ENCODE measurements at regions not wholly inside any gene's neighbourhood (a gene's known extent, or its start where the extent isn't known, plus 50 kb on each side); places are given as distances from the start of the nearest gene placed in this dataset.

DNA sequence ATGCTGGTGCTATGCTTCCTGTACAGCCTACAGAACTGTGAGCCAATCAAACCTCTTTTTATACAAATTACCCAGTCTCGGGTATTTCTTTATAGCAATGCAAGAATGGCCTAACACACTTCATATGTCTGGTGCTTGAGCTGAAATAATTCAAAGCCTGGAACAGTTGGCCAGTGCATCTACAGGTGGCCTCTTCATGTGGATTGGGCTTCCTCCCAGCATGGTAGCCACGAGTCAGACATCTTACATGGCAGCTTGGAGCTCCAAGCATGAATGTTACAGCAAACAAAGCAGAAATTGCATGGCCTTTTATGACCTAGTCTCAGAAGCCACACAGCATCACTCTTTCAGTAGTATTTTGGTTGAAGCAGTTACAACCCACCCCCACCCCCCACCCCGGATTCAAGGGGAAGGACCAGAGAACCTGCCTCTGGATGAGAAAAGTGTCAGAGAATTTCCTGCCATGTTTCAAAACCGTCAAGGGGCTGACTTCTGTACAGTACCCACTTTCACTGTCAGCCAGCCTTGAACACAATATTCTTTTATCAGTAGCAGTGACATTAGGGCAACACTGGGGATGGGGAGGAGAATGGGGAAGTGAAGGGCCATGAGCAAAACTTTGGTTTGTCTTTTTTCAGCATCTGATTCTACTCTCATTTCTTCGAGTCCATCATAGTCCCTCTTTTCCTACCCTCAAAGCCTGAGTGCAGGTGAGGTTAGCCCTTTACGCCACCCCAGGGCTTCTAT, 368.7 kb downstream of the BCOR start:
- Histone ChIP-seq H3K27ac (no peak overlapping the region), H3K9me3 (no peaks in the 10 kb centered on the region), H3K27me3 (replicated peaks; ENCODE audit: insufficient read depth) (no peaks in the 10 kb centered on the region), H3K4me3 (no peak overlapping the region), H3K36me3 (no peaks in the 10 kb centered on the region), H3K4me1 (ENCODE audit: control insufficient read depth in 1 of 2, low read depth in 2 of 2) (peaks cover 4 to 33% of the 10 kb centered on the region in 2 donors)
- TF ChIP-seq, protein P1, sequence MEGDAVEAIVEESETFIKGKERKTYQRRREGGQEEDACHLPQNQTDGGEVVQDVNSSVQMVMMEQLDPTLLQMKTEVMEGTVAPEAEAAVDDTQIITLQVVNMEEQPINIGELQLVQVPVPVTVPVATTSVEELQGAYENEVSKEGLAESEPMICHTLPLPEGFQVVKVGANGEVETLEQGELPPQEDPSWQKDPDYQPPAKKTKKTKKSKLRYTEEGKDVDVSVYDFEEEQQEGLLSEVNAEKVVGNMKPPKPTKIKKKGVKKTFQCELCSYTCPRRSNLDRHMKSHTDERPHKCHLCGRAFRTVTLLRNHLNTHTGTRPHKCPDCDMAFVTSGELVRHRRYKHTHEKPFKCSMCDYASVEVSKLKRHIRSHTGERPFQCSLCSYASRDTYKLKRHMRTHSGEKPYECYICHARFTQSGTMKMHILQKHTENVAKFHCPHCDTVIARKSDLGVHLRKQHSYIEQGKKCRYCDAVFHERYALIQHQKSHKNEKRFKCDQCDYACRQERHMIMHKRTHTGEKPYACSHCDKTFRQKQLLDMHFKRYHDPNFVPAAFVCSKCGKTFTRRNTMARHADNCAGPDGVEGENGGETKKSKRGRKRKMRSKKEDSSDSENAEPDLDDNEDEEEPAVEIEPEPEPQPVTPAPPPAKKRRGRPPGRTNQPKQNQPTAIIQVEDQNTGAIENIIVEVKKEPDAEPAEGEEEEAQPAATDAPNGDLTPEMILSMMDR (IDR thresholded peaks at IDR 0.05), result no peak
- no peak for DNase-seq (ENCODE audit: low spot score)
- no peak for ATAC-seq (ENCODE audit: insufficient number of reproducible peaks, low FRiP score, low read depth)

DNA sequence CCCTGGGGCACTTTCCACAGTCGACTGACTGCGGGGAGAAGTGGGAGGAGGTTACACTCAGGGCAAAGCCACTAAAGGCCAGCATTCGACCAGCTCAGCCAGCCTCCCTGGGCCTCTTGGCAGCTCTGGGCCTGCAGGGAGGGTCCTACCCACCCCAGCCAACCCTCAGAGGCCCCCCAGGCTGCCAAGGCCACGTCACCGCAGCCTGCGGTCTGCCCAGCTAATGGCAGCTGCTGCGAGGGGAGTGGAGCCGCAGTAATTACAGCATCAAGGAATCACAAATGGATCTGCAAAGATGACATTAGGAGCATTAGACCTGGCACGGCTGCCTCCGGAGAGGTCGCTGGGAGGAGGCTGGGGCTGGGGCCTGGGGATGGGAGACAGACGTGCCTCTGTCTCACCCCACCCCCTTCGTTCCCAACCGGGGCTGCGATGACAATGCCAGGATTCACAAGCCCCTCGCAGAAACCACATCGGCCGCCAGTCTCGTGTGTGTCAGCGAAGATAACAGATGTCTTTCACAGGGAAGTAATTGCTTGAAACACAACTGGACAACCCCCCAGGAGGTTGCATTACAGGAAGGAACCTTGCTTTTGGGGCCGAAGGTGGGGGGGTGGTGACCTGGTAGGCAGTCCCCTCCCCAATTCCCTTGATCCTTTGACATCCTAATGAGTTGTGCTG, 367.6 kb downstream of the BCOR start:
- DNase-seq (ENCODE audit: low spot score) (no peak), ATAC-seq (ENCODE audit: insufficient number of reproducible peaks, low FRiP score, low read depth) (no peak)
- H3K27ac ChIP-seq, result peak overlapping the region in 1 of 2 donors; percentile 30

DNA sequence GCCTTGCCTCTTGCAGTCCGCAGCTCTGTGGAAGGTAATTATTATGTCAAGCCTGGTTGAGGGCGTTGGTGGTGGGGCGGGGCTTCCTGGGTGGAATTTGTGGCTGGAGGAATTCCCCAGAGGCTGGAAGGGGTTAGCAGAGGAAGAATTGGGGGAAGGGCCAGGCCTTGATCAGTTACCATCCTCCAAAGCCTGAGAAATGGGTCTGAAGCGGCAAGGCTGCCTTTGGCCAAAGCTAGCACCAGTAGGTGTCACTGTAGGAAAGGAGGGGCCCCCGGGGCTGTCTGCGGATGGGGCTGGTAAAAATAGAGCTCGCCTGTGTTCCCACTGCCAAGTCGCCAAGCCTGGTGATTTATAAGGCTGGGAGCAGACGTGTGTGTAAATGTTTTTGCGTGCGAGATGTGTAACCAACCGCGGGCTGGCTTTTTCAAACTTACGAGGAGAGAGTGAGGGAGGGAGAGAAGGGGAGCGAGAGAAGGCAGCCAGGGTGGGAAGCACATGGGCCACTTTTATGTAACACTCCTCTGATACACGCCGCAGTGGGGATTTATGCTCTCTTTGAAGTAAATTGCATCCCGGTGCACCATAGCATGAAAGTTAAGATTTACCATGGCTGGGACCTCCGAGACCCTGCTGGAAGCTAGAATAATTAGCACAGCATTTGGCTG, 367.0 kb downstream of the BCOR start:
- peak; percentile 59 for ATAC-seq (ENCODE audit: insufficient number of reproducible peaks, low FRiP score, low read depth)
- Histone ChIP-seq H3K36me3 (no peaks in the 10 kb centered on the region), H3K27me3 (replicated peaks; ENCODE audit: insufficient read depth) (no peaks in the 10 kb centered on the region), H3K9me3 (no peaks in the 10 kb centered on the region), H3K27ac (peak overlapping the region in 1 of 2 donors; percentile 57), H3K4me1 (ENCODE audit: control insufficient read depth in 1 of 2, low read depth in 2 of 2) (peaks cover 6 to 44% of the 10 kb centered on the region in 2 donors), H3K4me3 (no peak overlapping the region)
- TF ChIP-seq, protein P1 (IDR thresholded peaks at IDR 0.05), result peak; percentile 34
- peak; percentile 50 for DNase-seq (ENCODE audit: low spot score)

More for the DNA sequence above, 367.6 kb downstream of the BCOR start:
- Histone ChIP-seq H3K27me3 (replicated peaks; ENCODE audit: insufficient read depth) (no peaks in the 10 kb centered on the region), H3K9me3 (no peaks in the 10 kb centered on the region), H3K4me3 (no peak overlapping the region), H3K36me3 (no peaks in the 10 kb centered on the region), H3K4me1 (ENCODE audit: control insufficient read depth in 1 of 2, low read depth in 2 of 2) (peaks cover 4 to 37% of the 10 kb centered on the region in 2 donors)
- TF ChIP-seq, protein P1 (IDR thresholded peaks at IDR 0.05), result no peak

DNA sequence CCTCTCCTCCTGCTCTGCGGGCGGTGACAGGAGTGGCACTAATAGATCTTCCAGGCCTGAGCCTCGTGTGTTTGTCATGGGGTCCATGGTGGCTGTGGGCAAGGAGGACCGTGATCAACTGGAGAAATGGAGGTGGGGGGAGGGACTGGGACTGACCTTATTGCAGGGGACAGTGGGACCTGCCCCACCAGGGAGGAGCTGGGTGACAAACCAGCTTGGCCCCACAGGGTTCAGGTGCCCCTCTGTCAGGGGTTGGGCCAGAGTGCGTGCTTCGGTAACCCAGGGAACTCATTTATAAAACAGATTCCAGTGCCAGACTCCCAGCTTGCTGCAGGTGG, 366.5 kb downstream of the BCOR start:
- peaks cover 9 to 47% of the 10 kb centered on the region in 2 donors for H3K4me1 ChIP-seq (ENCODE audit: control insufficient read depth in 1 of 2, low read depth in 2 of 2)
- H3K27ac ChIP-seq, result peak overlapping the region in 1 of 2 donors; percentile 57
- H3K27me3 ChIP-seq (replicated peaks; ENCODE audit: insufficient read depth), result no peaks in the 10 kb centered on the region
- DNase-seq (ENCODE audit: low spot score), result no peak
- no peaks in the 10 kb centered on the region for H3K9me3 ChIP-seq
- TF ChIP-seq, protein P1 (IDR thresholded peaks at IDR 0.05), result no peak
- H3K36me3 ChIP-seq, result no peaks in the 10 kb centered on the region
- no peak overlapping the region for H3K4me3 ChIP-seq
- no peak for ATAC-seq (ENCODE audit: insufficient number of reproducible peaks, low FRiP score, low read depth)

DNA sequence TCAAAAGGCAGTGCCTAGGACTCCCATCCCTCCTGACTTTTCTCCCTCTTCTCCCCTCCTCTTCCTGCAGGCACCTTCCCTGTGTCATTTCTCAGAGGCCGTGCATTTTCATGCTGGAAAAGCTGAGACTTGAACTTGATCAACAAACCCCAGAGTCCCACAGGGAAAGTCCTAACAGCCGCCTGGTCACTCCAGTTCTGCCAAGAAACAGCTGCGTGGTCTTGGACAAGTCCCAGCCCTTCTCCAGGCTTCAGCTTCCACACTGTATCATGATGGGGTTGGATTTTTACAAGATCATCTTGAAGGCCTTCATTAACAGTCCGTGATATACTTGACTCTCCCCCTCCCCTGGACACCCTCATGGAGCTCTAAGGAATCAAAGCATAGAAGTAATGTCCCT, 366.0 kb downstream of the BCOR start:
- Histone ChIP-seq H3K4me3 (no peak overlapping the region), H3K27me3 (replicated peaks; ENCODE audit: insufficient read depth) (no peaks in the 10 kb centered on the region), H3K4me1 (ENCODE audit: control insufficient read depth in 1 of 2, low read depth in 2 of 2) (peaks cover 9 to 44% of the 10 kb centered on the region in 2 donors), H3K9me3 (no peaks in the 10 kb centered on the region), H3K36me3 (no peaks in the 10 kb centered on the region), H3K27ac (peak overlapping the region in 1 of 2 donors; percentile 57)
- TF ChIP-seq, protein P1 (IDR thresholded peaks at IDR 0.05), result no peak
- ATAC-seq (ENCODE audit: insufficient number of reproducible peaks, low FRiP score, low read depth), result no peak
- no peak for DNase-seq (ENCODE audit: low spot score)
